Neutrophil (primary cell): ENCODE measurements at regions not wholly inside any gene's neighbourhood (a gene's known extent, or its start where the extent isn't known, plus 50 kb on each side); places are given as distances from the start of the nearest gene placed in this dataset.

Experiments
- H3K27ac ChIP-seq: fragments of 200-600 bp; sonication (generic); 2 replicates; pipeline ENCODE4 v1.5.1; 2016; ENCODE audit warnings: mild to moderate bottlenecking, moderate library complexity
- H3K27me3 ChIP-seq: fragments of 200-600 bp; sonication (generic); 2 replicates; pipeline ENCODE4 v1.6.0; 2016; ENCODE audit warnings: mild to moderate bottlenecking
- H3K36me3 ChIP-seq: fragments of 200-600 bp; sonication (generic); 2 replicates; pipeline ENCODE4 v1.5.1; 2017
- H3K4me1 ChIP-seq, 2 experiments: fragments of 200-600 bp in 1 of 2; sonication (generic) in 1 of 2; 1 replicate in 1 of 2; 2 replicates in 1 of 2; pipeline versions ENCODE4 v1.5.1 to v1.6.1; 2013 to 2016; ENCODE audit warnings: low read depth in 1 of 2, low read length in 1 of 2, mild to moderate bottlenecking in 1 of 2, moderate library complexity in 1 of 2; ENCODE audit not compliant: control insufficient read depth in 1 of 2, insufficient read depth in 1 of 2
- H3K4me3 ChIP-seq, 2 experiments: fragments of 200-600 bp in 1 of 2; sonication (generic) in 1 of 2; 1 replicate in 1 of 2; 2 replicates in 1 of 2; pipeline ENCODE4 v1.5.1; 2013 to 2016; ENCODE audit warnings: low read depth in 1 of 2, low read length in 1 of 2, mild to moderate bottlenecking in 1 of 2, moderate library complexity in 1 of 2
- H3K9me3 ChIP-seq: fragments of 200-600 bp; sonication (generic); 2 replicates; pipeline ENCODE4 v1.5.1; 2016
- TF ChIP-seq, protein P1 (sequence below): fragments of 200-600 bp; sonication (generic); IDR thresholded peaks from 2 replicates; pipeline ENCODE4 v1.5.1; 2016; ENCODE audit warnings: antibody characterized with exemption

DNA sequence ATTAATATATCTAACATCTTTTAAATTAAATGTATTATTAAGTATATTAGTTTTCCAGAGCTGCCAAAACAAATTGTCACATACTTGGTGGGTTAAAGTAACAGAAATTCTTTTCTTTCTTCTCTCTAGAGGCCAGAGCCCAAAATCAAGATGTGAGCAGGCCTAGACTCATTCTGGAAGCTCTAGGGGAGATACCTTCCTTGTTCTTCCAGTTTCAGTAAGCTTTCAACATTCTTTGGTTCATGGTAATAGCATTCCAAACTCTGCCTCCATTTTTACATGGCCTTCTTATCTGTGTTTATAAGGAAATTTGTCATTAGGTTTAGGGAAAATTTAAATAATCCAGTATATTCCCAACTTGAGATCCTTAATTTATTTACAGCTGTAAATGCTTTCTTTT lies 1054.6 kb upstream of the GBE1 start:
- no peaks in the 10 kb centered on the region for H3K4me1 ChIP-seq
- no peak overlapping the region for H3K4me3 ChIP-seq
- no peaks in the 10 kb centered on the region for H3K27me3 ChIP-seq
- no peak overlapping the region for H3K27ac ChIP-seq
- TF ChIP-seq, protein P1, sequence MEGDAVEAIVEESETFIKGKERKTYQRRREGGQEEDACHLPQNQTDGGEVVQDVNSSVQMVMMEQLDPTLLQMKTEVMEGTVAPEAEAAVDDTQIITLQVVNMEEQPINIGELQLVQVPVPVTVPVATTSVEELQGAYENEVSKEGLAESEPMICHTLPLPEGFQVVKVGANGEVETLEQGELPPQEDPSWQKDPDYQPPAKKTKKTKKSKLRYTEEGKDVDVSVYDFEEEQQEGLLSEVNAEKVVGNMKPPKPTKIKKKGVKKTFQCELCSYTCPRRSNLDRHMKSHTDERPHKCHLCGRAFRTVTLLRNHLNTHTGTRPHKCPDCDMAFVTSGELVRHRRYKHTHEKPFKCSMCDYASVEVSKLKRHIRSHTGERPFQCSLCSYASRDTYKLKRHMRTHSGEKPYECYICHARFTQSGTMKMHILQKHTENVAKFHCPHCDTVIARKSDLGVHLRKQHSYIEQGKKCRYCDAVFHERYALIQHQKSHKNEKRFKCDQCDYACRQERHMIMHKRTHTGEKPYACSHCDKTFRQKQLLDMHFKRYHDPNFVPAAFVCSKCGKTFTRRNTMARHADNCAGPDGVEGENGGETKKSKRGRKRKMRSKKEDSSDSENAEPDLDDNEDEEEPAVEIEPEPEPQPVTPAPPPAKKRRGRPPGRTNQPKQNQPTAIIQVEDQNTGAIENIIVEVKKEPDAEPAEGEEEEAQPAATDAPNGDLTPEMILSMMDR = no peak
- H3K36me3 ChIP-seq = no peaks in the 10 kb centered on the region
- no peaks in the 10 kb centered on the region for H3K9me3 ChIP-seq

DNA sequence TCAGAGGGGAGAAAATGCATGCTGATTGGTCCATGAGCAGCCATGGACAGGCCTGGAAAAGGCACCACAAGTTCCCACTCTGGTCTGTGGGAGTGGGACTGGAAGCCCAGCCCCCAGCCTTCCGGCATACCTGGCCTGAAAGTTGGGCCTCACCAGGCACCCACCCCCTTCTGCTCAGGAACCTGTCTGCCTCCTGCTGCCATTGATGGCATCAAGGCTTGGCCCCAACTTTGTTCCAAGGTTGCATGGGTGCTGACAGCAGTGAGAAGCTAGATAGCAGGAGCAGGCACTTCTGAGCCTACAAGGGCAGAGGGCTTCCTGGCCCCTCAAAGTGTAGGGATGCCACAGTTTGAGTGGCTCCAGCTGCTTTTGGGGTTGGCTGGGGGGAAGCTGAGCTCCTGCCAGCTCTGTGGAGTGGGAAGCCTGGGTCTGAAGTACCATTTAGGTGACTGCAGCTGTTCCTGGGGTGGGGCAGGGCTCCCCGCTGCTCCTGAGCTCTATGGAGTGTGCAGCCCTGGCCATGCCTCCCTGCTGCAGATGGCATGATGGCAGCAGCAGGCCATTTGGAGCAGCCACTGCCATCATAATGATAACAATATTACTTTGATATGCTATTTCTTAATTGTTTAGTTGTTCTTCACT lies 1054.1 kb upstream of the GBE1 start:
- no peaks in the 10 kb centered on the region for H3K4me1 ChIP-seq
- H3K4me3 ChIP-seq = no peak overlapping the region
- TF ChIP-seq, protein P1 = no peak
- no peaks in the 10 kb centered on the region for H3K27me3 ChIP-seq
- no peak overlapping the region for H3K27ac ChIP-seq
- no peaks in the 10 kb centered on the region for H3K9me3 ChIP-seq
- H3K36me3 ChIP-seq = no peaks in the 10 kb centered on the region

DNA sequence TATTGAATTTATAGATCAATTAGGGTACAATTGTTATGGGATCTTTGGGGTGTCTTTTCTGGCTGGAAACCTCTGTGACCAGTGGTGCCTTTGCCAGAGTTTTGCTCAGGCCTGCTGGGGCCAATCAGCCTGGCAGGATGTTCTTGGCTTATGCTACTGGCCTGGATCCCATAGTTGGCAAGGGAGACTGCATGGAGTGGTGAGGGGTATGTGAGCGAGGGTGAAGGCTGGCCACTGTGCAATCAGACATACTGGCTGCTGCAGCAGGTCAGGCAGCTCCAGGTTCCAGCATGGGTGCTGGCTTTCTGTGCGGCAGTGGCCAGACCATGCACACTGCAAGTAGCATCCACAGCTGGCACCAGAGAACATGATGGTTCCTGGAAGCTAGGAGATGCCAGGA lies 1053.2 kb upstream of the GBE1 start:
- TF ChIP-seq, protein P1 = no peak
- Histone ChIP-seq H3K27ac (no peak overlapping the region), H3K4me1 (no peaks in the 10 kb centered on the region), H3K4me3 (no peak overlapping the region), H3K36me3 (no peaks in the 10 kb centered on the region), H3K9me3 (no peaks in the 10 kb centered on the region), H3K27me3 (no peaks in the 10 kb centered on the region)

DNA sequence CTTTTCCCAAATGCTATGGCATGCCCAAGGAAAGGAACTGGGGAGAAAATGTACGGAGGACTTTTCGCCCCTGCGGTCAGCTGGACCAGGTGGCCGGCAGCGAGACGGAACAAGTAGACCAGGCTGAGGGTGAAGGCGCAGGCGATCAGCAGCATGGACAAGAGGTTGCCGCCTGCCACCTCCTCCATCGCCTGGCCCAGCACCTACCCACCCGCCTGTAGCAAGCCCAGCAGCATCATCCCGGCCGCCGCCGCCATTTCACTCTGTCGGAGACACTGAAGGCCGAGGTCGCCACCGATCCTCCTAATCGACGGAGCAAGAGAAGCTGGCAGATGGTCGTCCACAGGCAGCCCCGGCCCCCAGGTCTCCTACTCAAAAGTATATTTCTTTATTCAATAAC lies 1046.3 kb upstream of the GBE1 start:
- no peaks in the 10 kb centered on the region for H3K36me3 ChIP-seq
- no peak overlapping the region for H3K27ac ChIP-seq
- TF ChIP-seq, protein P1 = no peak
- H3K27me3 ChIP-seq = no peaks in the 10 kb centered on the region
- no peak overlapping the region for H3K4me3 ChIP-seq
- H3K9me3 ChIP-seq = no peaks in the 10 kb centered on the region
- no peaks in the 10 kb centered on the region for H3K4me1 ChIP-seq

DNA sequence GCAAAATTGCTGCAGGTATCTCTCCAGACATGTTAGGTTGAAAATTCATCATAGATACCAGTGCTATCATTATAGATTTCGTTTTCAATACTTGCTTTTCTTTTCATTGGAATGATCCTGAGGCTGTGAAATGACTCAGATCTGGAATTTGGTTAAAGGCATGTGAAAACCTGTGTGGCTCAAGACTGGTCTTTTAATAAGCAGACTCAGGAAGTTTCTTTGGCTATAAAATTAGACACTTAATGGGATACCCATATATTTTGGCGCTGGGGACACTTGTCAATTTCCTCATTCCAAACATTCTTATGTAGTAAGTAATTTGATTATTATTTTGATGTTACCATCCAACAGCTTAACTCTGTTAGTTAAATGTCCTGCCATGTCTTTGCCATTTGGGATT lies 1041.1 kb upstream of the GBE1 start:
- Histone ChIP-seq H3K27ac (no peak overlapping the region), H3K27me3 (no peaks in the 10 kb centered on the region), H3K4me1 (no peaks in the 10 kb centered on the region), H3K36me3 (no peaks in the 10 kb centered on the region), H3K9me3 (no peaks in the 10 kb centered on the region), H3K4me3 (no peak overlapping the region)
- TF ChIP-seq, protein P1 = no peak

DNA sequence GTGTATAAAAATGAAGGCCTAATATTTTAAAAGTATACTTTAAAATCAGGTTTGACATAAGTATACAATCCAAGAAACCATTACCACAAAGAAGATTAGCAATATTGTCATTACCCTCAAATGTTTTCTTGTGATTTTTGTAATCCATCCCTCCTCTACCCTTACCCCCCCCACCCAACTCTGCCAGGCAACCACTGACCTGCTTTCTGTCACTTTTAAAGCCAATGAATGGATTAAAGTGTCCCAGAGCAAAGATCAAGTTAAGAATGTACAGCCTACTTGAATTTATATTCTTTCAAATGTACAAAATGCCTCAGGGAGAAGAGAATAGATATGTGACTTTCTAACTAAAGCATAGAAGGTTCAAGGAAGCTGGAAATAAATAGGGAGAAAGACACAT lies 1038.8 kb upstream of the GBE1 start:
- H3K27me3 ChIP-seq = no peaks in the 10 kb centered on the region
- H3K36me3 ChIP-seq = no peaks in the 10 kb centered on the region
- no peaks in the 10 kb centered on the region for H3K9me3 ChIP-seq
- no peak overlapping the region for H3K27ac ChIP-seq
- no peaks in the 10 kb centered on the region for H3K4me1 ChIP-seq
- TF ChIP-seq, protein P1 = no peak
- no peak overlapping the region for H3K4me3 ChIP-seq
